Panc1 (cell line): ENCODE measurements at regions not wholly inside any gene's neighbourhood (a gene's known extent, or its start where the extent isn't known, plus 50 kb on each side); places are given as distances from the start of the nearest gene placed in this dataset.

ENCODE experiments used
- ATAC-seq: fragments of 200-7000 bp; cut with Tn5 transposase; 2 replicates; pipeline ENCODE4 v1.9.1; 2020; ENCODE audit warnings: mild to moderate bottlenecking, moderate library complexity
- BruUV-seq: library from RNA; stranded (reverse); fragments of 400-500 nt; replicated peaks from 2 replicates; lab custom pipeline; 2021; lab: Mats Ljungman, UMichigan
- CTCF ChIA-PET: fragments of 300-600 bp; sonication (Branson Sonifier 250); formaldehyde crosslinking; loops from one replicate; lab custom pipeline; 2022; ENCODE audit warnings: antibody characterized with exemption; lab: Charles Lee
- POLR2A ChIA-PET: fragments of 300-600 bp; sonication (Branson Sonifier 250); formaldehyde crosslinking; loops from one replicate; lab custom pipeline; 2022; ENCODE audit warnings: antibody characterized with exemption; lab: Charles Lee
- DNase-seq: peaks from one replicate; pipeline ENCODE4 v3.0.0-alpha.2; 2010; ENCODE audit warnings: low read depth, low spot score
- H3K27ac ChIP-seq: 2 replicates; pipeline ENCODE4 v1.5.1; 2011; ENCODE audit warnings: mild to moderate bottlenecking, low read length, inconsistent platforms
- H3K27me3 ChIP-seq: fragments of 200-500 bp; sonication (Bioruptor generic); 2 replicates; pipeline ENCODE4 v1.6.0; 2014; ENCODE audit warnings: low read length, inconsistent platforms; ENCODE audit not compliant: control insufficient read depth, insufficient read depth
- H3K36me3 ChIP-seq: fragments of 200-500 bp; sonication (Bioruptor generic); 2 replicates; pipeline ENCODE4 v1.5.1; 2014; ENCODE audit warnings: inconsistent platforms, mild to moderate bottlenecking, low read length, moderate library complexity; ENCODE audit not compliant: control insufficient read depth, insufficient read depth
- H3K4me1 ChIP-seq: 2 replicates; pipeline ENCODE4 v1.5.1; 2011; ENCODE audit warnings: inconsistent platforms, mild to moderate bottlenecking, low read length, moderate library complexity; ENCODE audit not compliant: control insufficient read depth, insufficient read depth
- H3K4me3 ChIP-seq, 2 experiments: 2 replicates each; pipeline ENCODE4 v1.5.1; 2011 to 2012; ENCODE audit warnings: low read depth in 2 of 2, low read length in 2 of 2, mild to moderate bottlenecking in 2 of 2, inconsistent platforms in 1 of 2, moderate library complexity in 1 of 2
- H3K9me3 ChIP-seq: fragments of 200-500 bp; sonication (Bioruptor generic); 2 replicates; pipeline ENCODE4 v1.5.1; 2014; ENCODE audit warnings: low read depth, mild to moderate bottlenecking, inconsistent platforms, low read length, moderate library complexity; ENCODE audit not compliant: control insufficient read depth, insufficient read depth
- CTCF ChIP-seq: fragments of 450-650 bp; IDR thresholded peaks from 2 replicates; pipeline ENCODE4 v1.5.1; 2017; ENCODE audit warnings: mild to moderate bottlenecking
- POLR2AphosphoS5 ChIP-seq: IDR thresholded peaks from 2 replicates; pipeline ENCODE4 v1.6.1; 2012; ENCODE audit warnings: mild to moderate bottlenecking, low read depth, low read length, moderate library complexity
- REST ChIP-seq, 2 experiments: IDR thresholded peaks; 2 replicates each; pipeline ENCODE4 v1.6.1; 2011 to 2012; ENCODE audit warnings: low read depth in 2 of 2, control low read depth in 1 of 2, low read length in 1 of 2, mild to moderate bottlenecking in 1 of 2, moderate library complexity in 1 of 2; ENCODE audit not compliant: insufficient read depth in 1 of 2
- SIN3A ChIP-seq: IDR thresholded peaks from 2 replicates; pipeline ENCODE4 v1.6.1; 2012; ENCODE audit warnings: low read depth, mild to moderate bottlenecking, low read length, moderate library complexity, borderline replicate concordance; ENCODE audit not compliant: insufficient read depth
- TCF7L2 ChIP-seq: IDR thresholded peaks from 2 replicates; pipeline ENCODE4 v1.6.1; 2011; ENCODE audit warnings: mild to moderate bottlenecking, low read depth, low read length, inconsistent platforms
- in situ Hi-C: cut with HindIII; loops from 2 replicates; pipeline ENCODE4 v1.10.0; 2016; ENCODE audit warnings: low sequenced_read_pairs, low pct_unique_long_range_greater_than_20kb
- intact Hi-C: fragments of 100-400 bp; cut with micrococcal nuclease; formaldehyde crosslinking; loops from one replicate; pipeline ENCODE4 v1.10.0; 2022; ENCODE audit not compliant: unreplicated experiment

GRCh38 chr19:32141840-32142511 is 203.4 kb upstream of the ZNF507 start:
- peaks cover 8% of the 10 kb centered on the region; the same call in 1 of the 2 replicates for H3K9me3 ChIP-seq
- CTCF ChIA-PET = no interaction called here
- POLR2A ChIA-PET = no interaction called here

GRCh38 chr19:32146664-32147063 is 198.7 kb upstream of the ZNF507 start:
- DNase-seq (no peak), ATAC-seq (no peak)
- H3K4me3 ChIP-seq = no peak overlapping the region
- TF ChIP-seq POLR2AphosphoS5 = no peak
- no peak for TF ChIP-seq TCF7L2
- TF ChIP-seq REST (IDR thresholded peaks at IDR 0.05; ENCODE audit: insufficient read depth in 1 of 2, low read depth in 2 of 2, low read length in 1 of 2) = no peak
- no peak for TF ChIP-seq CTCF
- TF ChIP-seq SIN3A = no peak
- intact Hi-C loops = no loop called here
- CTCF ChIA-PET = no interaction called here
- no TSS peak for BruUV-seq
- POLR2A ChIA-PET = no interaction called here
- no peak overlapping the region for H3K27ac ChIP-seq
- peaks cover 11% of the 10 kb centered on the region; the same call in 1 of the 2 replicates for H3K9me3 ChIP-seq
- in situ Hi-C loops = no loop called here
- peaks cover 4% of the 10 kb centered on the region; the same call in 1 of the 2 replicates for H3K27me3 ChIP-seq
- H3K36me3 ChIP-seq = no peaks in the 10 kb centered on the region
- no peaks in the 10 kb centered on the region for H3K4me1 ChIP-seq

More at GRCh38 chr19:32141840-32142511, 203.4 kb upstream of the ZNF507 start:
- intact Hi-C loops (no loop called here), in situ Hi-C loops (no loop called here)
- BruUV-seq = no TSS peak
- Histone ChIP-seq H3K4me1 (no peaks in the 10 kb centered on the region), H3K36me3 (no peaks in the 10 kb centered on the region), H3K27me3 (peaks cover 9% of the 10 kb centered on the region), H3K4me3 (no peak overlapping the region), H3K27ac (no peak overlapping the region)
- ATAC-seq = no peak
- no peak for DNase-seq
- TF ChIP-seq POLR2AphosphoS5 = no peak

GRCh38 chr19:32150605-32151004 is 194.8 kb upstream of the ZNF507 start:
- intact Hi-C loops (no loop called here), in situ Hi-C loops (no loop called here)
- CTCF ChIA-PET = no interaction called here
- Histone ChIP-seq H3K4me3 (no peak overlapping the region), H3K36me3 (no peaks in the 10 kb centered on the region), H3K27ac (no peak overlapping the region), H3K27me3 (no peaks in the 10 kb centered on the region), H3K4me1 (no peaks in the 10 kb centered on the region), H3K9me3 (peaks cover 11% of the 10 kb centered on the region; the same call in 1 of the 2 replicates)
- TF ChIP-seq CTCF = no peak
- TF ChIP-seq SIN3A = no peak
- no peak for TF ChIP-seq POLR2AphosphoS5
- no peak for TF ChIP-seq TCF7L2
- no peak for TF ChIP-seq REST (IDR thresholded peaks at IDR 0.05; ENCODE audit: insufficient read depth in 1 of 2, low read depth in 2 of 2, low read length in 1 of 2)
- DNase-seq = no peak
- ATAC-seq = no peak
- POLR2A ChIA-PET = no interaction called here
- BruUV-seq = no TSS peak
